ENCODE measurements at regions not wholly inside any gene's neighbourhood (a gene's known extent, or its start where the extent isn't known, plus 50 kb on each side); places are given as distances from the start of the nearest gene placed in this dataset.

- WGBS, 4 donors, result 87 to 98% (median 92%) methylated on average over 6 to 8 of the region's 8 CpGs
- Histone ChIP-seq H3K27me3 (peaks cover 5% of the 10 kb centered on the region), H3K27ac (no peak overlapping the region), H3K9me3 (replicated peaks in 1 of 3) (no peaks in the 10 kb centered on the region), H3K36me3 (replicated peaks in 1 of 2) (no peaks in the 10 kb centered on the region), H3K4me3 (no peak overlapping the region), H3K4me1 (replicated peaks in 1 of 2) (no peaks in the 10 kb centered on the region)
- TF ChIP-seq POLR2A (IDR thresholded peaks at IDR 0.05) (no peak), CTCF (IDR thresholded peaks at IDR 0.05) (no peak)
- intact Hi-C loops (cut with DNase I), result no loop called here
- no peak for DNase-seq
Measured at GRCh38 chr1:229886636-229887035, 180.4 kb upstream of the GALNT2 start.

GRCh38 chr1:229887043-229887822, 179.8 kb upstream of the GALNT2 start:
- no peak for TF ChIP-seq POLR2A (IDR thresholded peaks at IDR 0.05)
- no peak for TF ChIP-seq CTCF (IDR thresholded peaks at IDR 0.05)
- no peak for DNase-seq
- Histone ChIP-seq H3K36me3 (replicated peaks in 1 of 2) (no peaks in the 10 kb centered on the region), H3K27me3 (no peaks in the 10 kb centered on the region), H3K27ac (no peak overlapping the region), H3K4me3 (no peak overlapping the region), H3K9me3 (replicated peaks in 1 of 3) (no peaks in the 10 kb centered on the region), H3K4me1 (replicated peaks in 1 of 2) (no peaks in the 10 kb centered on the region)
- WGBS, 4 donors, result 87 to 95% (median 90%) methylated on average over 3 of the region's 3 CpGs
- intact Hi-C loops (cut with DNase I), result no loop called here

- no peak for DNase-seq
- Histone ChIP-seq H3K27me3 (no peaks in the 10 kb centered on the region), H3K4me1 (replicated peaks in 1 of 2) (no peaks in the 10 kb centered on the region), H3K36me3 (replicated peaks in 1 of 2) (no peaks in the 10 kb centered on the region), H3K9me3 (replicated peaks in 1 of 3) (no peaks in the 10 kb centered on the region), H3K27ac (no peak overlapping the region), H3K4me3 (no peak overlapping the region)
- 92 to 97% (median 94%) methylated on average over 2 of the region's 2 CpGs for WGBS, 4 donors
- TF ChIP-seq POLR2A (IDR thresholded peaks at IDR 0.05) (no peak), CTCF (IDR thresholded peaks at IDR 0.05) (no peak)
- intact Hi-C loops (cut with DNase I), result no loop called here
Measured at GRCh38 chr1:229888157-229888556, 178.9 kb upstream of the GALNT2 start.

- intact Hi-C loops (cut with DNase I), result no loop called here
- DNase-seq, result no peak
- H3K36me3 ChIP-seq (replicated peaks in 1 of 2), result no peaks in the 10 kb centered on the region
- WGBS, 4 donors, result 66 to 81% (median 73%) methylated on average over 3 of the region's 3 CpGs
- TF ChIP-seq CTCF (IDR thresholded peaks at IDR 0.05) (no peak), POLR2A (IDR thresholded peaks at IDR 0.05) (no peak)
- H3K4me1 ChIP-seq (replicated peaks in 1 of 2), result no peaks in the 10 kb centered on the region
- peak overlapping the region in 1 of 5 donors; percentile 28 for H3K27ac ChIP-seq
- no peaks in the 10 kb centered on the region for H3K9me3 ChIP-seq (replicated peaks in 1 of 3)
- H3K4me3 ChIP-seq, result no peak overlapping the region
- no peaks in the 10 kb centered on the region for H3K27me3 ChIP-seq
Measured at GRCh38 chr1:229888561-229889001, 178.5 kb upstream of the GALNT2 start.
